ENCODE measurements at regions not wholly inside any gene's neighbourhood (a gene's known extent, or its start where the extent isn't known, plus 50 kb on each side); places are given as distances from the start of the nearest gene placed in this dataset.
"Not testable (repeated sequence)": the region's sequence is repeated elsewhere in the genome, so short reads cannot be mapped to it uniquely, and the experiment has no call there.

DNA sequence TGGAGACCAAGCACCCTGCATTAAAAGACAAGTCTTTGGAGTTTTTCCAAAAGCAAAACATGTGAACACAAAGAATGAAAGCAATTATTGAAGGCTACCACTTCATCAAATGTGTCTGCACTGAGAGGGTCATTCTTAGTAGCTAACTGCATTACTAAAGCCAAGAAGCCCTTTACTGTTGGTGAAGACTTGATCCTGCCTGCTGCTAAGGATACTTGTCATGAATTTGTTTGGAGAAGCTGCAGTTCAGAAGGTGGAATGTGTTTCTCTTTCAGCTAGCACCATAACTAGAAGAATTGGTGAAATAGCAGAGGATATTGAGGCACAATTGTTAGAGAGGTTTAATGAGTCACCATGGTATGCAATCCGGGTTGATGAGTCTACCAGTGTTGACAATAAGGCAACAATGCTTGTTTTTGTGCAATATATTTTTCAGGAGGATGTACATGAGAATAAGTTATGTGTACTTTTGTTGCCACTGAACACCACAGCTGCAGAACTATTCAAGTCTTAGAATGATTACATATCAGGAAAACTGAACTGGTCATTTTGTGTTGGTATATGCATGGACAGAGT is 457.3 kb upstream of the ISX start:
- no peak for DNase-seq

DNA sequence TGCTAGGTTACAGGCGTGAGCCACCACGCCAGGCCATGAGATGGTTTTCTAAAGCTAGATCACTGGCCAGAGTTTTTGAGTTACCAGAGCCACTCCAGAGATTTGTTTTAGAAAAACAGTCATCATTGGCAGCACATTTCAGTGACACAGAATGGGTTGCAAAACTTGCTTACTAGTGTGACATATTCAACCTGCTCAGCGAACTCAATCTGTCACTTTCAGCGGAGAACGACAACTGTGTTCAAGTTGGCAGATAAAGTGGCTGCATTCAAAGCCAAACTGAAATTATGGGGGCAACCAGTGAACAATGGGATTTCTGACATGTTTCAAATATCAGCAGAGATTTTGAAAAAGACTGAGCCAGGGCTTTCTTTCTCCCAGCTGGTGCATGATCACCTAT is 456.3 kb upstream of the ISX start:
- DNase-seq: no peak

DNA sequence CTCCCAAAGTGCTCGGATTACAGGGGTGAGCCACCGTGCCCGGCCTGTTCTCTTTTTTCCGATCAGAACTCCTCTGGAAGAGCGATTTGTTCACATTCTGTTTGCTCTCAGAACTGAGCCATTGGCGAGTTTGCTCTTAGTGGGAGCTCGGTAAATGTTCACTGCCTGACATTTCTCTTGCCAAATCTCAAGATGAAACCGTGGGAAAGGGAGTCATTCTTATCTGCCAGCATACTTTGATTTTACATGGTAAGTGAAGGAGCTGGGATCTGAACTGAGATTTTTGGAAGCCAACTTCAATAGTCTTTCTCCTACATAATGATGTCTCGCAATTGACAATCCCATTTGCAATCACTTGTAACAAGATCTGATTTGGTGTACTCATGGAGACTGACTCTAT is 445.8 kb upstream of the ISX start:
- no peak for DNase-seq

DNA sequence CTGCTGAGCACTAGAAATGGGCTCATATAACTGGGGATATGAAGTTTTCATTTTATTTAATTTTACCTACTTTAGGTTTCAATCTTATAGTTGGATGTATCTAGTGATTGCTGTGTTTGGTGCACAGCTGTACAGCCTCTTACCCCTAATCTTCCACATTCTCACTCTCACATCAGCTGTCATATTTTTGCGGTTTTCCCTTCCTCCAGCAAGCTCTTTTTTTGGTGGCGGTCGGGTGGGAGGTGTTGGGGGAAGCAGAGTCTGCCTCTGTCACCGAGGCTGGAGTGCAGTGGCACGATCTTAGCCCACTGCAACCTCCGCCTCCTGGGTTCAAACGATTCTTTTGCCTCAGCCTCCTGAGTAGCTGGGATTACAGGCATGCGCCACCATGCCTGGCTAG is 445.1 kb upstream of the ISX start:
- DNase-seq: no peak

DNA sequence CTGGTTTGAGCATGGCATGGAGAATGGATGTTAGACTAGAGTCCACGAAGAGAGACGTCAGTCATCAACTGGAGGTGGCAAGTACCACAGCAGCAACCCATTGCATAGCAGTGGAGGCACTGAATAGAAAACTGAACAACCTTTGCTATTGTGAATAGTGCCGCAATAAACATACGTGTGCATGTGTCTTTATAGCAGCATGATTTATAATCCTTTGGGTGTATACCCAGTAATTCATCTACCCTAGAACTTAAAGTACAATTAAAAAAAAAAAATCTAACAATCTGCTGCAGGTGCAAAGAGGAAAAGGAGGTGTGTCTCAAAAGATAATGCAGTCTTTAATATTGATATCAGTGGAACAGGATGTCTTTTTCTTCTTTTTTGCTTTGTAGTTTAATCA is 443.4 kb upstream of the ISX start:
- no peak for DNase-seq

DNA sequence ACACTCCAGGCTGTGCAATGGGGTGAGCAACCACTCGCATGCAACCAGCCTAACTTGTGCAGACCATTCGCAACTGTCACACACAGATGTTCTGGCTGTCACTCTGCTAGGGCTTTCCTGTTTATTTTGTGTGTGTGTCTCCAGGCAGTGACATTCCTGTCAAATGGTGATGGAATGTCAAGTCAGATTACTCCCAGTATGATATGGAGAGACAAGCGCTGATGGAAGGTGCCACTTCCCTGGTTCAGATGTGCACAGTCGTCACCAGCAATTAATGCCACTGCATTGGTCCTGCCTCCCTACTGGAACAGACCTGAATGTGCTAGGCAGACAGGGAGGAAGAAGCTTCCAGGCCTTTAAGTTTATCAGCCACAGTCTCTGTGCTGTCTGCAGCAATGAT is 442.4 kb upstream of the ISX start:
- DNase-seq: no peak

DNA sequence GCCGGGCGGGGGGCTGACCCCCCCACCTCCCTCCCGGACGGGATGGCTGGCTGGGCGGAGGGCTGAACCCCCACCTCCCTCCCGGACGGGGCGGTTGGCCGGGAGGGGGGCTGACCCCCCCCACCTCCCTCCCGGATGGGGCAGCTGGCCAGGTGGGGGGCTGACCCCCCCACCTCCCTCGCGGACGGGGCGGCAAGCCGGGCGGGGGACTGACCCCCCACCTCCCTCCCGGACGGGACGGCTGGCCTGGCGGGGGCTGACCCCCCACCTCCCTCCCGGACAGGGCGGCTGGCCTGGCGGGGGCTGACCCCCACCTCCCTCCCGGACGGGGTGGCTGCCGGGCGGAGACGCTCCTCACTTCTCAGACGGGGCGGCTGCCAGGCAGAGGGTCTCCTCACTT is 440.1 kb upstream of the ISX start:
- DNase-seq: not testable (repeated sequence)

DNA sequence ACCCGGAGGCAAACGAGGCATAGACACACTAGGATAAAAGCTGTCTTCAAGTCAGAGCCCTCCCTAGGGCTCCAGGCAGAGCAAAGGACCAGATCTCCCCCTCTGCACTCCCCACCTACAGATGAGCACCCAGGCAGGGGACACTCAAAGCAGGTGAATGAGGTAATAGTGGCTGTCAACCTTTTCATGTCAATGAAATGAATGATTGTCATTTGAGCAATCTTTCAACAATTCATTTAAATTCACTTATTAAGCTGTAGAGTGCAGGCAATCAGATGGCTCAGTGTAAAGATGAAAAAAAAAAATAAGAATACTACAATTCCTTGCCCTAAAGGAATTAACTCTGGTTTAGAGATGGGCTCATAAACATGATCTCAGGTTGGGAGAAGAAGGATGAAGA is 427.8 kb upstream of the ISX start:
- no peak for DNase-seq

DNA sequence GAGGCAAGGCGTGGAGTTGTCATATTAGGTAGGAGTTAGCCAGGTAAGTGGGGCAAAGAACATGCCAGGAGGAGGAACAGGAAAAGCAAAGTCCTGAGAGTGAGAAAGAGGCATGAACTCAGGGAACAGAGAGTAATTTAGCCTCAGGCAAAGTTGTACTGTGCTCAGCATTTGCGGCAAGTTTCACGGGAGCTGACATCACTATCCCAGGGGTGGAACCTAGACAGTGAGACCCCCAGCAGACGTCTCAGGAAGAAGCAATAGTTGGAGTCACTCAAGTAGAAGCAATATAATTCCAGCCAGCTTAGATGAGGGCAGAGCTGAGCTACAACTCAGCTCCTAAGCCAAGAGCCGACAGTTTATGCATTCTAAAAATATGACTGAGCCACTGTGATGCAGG is 426.0 kb upstream of the ISX start:
- DNase-seq: no peak

DNA sequence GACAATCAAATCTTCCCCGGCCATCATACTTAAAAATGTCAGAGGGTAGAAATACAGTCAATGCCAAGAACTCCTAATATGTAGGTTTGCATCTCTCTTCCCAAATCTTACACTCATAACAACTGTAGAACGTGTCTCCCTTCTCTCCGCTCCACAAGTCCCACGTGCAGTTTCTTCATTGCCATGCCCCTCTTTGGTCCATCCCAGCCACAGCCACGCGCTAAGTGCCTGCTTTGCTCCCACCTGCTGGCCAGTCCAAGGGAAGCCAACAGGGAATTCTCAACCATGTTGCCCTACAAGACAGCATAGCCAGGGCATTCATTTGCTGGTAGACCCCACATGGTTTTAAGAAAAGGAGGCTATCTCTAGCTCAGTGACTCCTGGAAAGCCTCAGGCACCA is 420.6 kb upstream of the ISX start:
- no peak for DNase-seq

DNA sequence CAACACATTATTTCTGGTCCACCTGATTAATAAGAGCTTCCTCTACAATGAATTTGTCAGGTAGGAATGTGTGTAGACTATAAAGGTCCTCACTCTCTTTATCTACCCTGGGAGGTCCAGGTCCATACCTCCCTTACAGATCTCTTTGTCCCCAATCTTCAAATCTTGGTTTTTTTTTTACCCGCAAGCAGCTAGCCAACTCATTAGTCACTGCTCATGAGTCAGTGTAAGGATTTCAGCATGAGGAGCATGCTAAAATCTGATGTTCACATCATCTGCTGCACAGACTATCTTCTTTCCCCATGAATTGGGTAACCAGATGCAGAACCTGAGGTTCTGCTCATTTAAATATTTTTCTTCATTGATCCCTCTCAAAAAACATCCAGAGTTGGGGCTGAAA is 397.0 kb upstream of the ISX start:
- no peak for DNase-seq

DNA sequence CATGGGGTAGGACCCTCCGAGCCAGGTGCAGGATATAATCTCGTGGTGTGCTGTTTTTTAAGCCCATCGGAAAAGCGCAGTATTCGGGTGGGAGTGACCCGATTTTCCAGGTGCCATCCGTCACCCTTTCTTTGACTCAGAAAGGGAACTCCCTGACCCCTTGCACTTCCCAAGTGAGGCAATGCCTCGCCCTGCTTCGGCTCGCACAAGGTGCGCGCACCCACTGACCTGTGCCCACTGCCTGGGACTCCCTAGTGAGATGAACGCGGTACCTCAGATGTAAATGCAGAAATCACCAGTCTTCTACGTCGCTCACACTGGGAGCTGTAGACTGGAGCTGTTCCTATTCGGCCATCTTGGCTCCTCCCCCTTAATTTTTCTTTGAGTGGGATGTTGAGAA is 382.9 kb upstream of the ISX start:
- not testable (repeated sequence) for DNase-seq

DNA sequence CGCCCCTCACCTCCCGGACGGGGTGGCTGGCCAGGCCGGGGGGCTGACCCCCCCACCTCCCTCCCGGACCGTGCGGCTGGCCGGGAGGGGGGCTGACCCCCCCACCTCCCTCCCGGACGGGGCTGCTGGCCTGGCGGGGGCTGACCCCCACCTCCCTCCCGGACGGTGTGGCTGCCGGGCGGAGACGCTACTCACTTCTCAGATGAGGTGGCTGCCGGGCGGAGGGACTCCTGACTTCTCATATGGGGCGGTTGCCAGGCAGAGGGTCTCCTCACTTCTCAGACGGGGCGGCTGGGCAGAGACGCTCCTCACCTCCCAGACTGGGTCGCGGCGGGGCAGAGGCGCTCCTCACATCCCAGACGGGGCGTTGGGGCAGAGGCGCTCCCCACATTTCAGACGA is 381.7 kb upstream of the ISX start:
- DNase-seq: not testable (repeated sequence)

DNA sequence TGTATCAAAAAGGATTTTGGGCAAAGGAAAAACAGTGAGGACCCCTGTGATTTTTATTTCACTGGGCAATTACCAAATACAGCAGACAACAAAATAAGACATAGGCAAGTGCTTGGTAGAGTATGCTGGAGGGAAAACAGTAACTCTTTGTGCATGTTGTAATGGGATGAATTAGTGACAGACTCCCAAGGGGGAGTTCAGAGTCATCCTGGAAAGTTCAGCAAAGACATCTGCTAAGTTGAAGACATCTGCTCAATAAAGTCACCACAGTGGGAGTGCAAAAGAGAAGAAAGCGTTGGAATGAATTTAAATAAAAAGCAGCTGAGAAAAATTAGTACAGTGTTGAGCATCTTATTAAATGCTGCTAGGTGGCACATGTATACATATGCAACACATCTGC is 378.8 kb upstream of the ISX start:
- no peak for DNase-seq

DNA sequence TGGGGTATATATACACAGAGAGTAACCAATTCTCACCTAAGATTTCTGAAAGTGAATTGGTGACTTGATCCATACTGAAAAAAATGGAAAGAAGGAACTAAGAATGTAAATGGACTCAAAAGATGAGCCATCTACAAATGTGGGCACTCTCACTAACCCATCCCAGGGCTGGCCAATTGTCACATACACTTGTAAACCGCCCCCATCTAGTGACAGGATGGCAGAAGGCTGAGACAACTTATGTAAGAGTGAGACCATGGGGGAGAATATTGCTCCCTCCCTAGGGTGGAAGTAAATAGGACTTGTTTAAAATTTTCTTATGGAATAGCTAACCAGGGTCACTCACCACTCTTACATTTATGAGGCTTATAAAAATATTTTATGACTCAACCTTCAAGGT is 377.1 kb upstream of the ISX start:
- DNase-seq: no peak

DNA sequence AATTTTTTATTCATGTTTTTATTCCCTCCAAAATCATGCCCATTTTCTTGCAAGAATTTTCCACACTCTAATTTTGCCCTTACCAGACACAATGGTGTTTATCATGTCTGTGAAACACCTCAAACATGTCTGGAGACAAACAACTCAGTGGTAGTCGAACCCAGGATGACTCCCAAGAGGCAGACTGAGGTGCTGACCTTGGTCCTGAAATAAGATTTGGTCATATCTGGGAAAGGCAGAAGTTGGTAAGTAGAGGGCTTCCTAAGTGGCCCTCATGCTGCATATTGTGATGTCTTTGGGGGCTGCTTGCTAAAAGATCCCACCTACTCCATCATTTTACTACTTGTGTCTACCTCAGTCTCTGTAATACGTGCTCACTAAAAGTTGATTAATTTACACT is 369.4 kb upstream of the ISX start:
- no peak for DNase-seq

DNA sequence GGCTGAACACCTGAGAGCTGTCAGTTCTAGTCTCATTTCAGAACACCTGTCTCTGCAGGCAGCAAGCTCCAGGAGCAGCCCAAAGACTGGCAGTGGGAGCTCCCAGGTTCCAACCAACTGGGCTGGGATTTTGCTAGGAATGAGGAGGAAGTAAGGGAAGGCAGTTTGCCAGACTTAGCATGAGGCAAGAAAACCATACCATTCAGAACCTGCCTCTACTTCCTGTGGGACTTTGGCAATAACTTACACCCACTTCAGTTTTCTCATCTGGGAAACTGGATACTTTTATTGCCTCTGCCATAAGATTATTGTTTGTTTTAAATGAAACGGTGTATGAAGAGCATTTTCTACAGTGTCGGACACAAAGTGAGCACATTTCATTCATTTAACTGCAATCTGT is 363.7 kb upstream of the ISX start:
- DNase-seq: no peak

DNA sequence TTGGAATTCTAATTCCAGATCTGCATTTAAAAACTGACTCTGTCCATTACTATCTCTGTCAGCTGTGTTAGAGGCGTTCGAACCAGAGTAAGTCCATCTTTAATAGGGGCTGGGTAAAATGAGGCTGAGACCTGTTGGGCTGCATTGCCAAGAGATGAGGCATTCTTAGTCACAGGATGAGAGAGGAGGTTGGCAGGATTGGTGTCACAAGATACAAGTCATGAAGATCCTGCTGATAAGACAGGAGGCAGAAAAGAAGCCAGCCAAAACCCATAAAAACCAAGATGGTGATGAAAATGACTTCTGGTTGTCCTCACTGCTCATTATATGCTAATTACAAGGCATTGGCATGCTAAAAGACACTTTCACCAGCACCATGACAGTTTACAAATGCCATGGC is 356.3 kb upstream of the ISX start:
- no peak for DNase-seq

DNA sequence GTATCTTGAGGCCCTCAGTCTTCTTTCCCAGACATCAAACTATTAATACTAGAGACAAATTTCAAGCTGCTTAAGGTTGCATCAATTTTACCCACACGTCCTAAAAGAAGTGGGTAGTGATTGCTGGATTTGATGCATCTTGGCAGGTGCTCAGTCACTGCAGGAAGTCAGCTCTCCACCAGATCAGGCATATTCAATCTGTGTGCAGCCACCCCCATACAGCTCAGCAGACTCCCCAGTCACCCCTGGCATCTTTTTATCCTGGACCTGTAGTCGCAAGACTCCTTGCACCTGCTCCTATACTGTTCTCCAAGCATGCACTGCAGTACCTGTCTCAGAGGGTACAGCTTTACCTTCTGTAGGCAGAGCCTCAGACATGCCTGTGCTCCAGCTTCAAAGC is 343.1 kb upstream of the ISX start:
- no peak for DNase-seq

DNA sequence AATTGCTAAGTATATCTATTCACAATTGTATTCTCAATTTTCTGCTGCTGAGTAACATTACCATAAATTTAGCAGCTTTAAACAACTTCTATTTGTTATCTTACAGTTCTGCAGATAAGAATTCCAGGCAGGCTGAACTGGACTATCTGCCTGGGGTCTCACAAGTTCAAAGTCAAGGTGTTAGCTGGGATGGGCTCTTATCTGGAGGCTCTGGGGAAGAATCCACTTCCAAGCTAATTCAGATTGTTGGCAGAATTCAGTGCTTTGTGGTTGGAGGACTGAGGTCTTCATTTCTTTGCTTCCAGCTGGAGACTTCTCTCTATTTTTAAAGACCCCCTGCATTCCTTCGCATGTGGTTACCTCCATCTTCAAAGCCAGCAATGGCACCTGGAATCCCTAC is 329.9 kb upstream of the ISX start:
- DNase-seq: no peak

DNA sequence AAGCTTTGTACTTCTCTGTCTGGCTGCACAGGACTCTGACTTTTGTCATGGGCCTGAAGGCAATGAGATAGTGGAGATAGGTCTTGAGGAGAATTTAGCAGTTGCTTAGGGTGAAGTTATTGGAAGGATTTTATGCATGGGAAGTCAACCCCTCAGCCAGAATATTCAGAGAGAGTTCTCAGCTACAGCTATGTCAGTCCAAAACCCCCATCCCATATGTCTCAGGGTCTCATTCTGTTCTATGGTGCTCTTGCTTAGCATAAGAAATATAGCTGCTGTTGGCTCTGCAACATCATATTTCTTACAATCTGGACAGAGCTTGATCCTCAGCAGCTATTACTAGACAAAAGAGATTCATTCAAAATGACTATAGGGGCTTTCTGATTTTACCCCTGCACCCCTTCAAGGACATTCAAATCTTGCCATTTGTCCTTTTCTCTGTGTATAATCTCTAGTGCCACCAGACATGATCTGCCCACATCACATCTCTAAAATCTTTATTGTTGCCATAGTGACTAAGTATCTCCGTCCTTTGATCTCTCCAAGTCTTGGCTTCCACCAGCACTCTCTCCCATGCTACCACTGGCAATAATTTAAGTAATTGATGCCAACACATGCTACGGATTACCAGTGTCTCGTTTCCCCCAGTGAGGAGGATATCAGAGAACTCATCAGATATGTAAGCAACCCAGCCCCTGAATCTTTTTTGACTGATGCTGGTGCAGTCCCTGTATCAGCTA is 327.1 kb upstream of the ISX start:
- DNase-seq: no peak

DNA sequence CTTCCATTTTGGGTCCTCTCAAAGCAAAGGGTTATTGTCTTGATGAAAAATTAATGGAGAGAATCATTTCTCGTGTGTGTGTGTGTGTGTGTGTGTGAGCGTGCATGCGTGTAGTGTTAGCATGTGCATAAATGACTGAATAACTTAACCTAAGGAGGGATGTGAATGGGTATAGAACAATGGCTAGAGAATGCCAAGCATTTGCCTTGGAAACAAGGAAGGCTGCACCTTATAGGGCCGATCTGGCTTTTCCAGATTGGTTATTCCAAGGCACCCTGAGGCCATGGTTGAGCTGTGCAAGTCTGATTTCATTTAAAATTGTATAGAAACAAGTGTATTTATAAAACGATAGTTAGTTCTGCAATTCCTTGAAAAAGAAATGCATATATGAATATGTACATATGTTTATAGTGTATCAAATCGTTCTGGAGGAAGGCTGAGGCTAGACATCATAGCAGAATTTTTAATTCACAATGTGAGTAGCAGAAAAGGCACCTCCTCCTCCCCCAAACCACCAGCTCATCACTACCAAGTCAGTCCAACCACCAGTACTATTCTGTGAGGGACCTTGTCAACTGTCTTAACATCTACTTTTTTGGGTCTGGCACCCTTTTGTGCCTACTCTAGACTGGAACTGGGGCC is 322.7 kb upstream of the ISX start:
- no peak for DNase-seq

DNA sequence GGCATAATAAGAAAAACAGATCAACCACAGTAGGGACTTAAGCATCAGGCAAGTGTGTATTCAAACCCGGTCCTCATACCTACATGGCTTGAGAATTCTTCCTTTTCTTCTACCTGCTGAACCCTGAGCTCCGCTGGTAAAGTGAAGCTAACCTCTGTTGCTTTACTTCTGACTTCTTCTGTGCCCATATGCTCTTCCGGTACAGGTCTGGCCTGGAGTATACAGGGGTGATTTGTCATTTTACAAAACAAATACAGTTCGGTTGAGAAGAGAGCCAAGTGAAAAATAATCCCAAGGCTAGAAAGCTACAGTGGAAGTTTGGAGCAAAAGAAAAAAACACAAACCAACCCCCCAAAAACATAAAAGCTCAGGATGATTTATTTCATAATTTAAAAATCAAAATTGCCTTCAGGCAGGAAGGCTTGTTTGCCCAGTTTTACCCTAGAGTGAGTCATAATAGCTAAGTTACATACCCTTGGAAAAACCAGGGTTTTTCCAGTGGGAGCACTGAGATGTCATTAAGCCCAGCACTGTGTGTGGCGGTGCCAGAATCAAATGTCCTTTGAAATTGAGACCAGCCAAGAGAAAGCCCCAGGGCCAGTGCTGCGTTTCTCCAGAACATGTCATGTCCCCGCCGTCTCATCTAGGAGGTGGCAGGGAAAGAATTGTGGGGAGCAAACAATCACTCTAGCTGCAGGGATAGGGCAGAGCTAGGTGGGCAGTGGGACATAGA is 305.5 kb upstream of the ISX start:
- no peak for DNase-seq

DNA sequence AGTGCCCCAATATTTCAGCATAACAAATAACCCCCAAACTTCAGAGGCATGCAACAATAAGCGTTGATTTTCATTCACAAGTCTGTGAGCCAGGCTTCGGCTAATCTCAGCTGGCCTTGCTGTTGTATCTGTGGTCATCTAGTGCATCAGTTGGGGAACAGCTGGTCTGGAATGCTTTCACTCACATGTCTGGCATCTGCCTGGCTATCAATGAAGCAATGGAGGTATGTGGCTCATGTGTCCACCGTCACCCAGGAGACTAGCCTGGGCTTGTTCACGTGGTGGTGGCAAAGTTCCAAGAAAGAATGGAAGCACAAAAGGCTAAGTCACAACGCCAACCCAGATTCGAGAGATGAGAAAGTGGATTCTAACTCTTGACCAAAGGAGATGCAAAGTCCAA is 304.8 kb upstream of the ISX start:
- DNase-seq: no peak
